BJ (cell line): ENCODE measurements at regions not wholly inside any gene's neighbourhood (a gene's known extent, or its start where the extent isn't known, plus 50 kb on each side); places are given as distances from the start of the nearest gene placed in this dataset.

Experiments used
- CTCF ChIA-PET: fragments of 350-600 bp; formaldehyde crosslinking; extraction: SDS; loops from one replicate; lab custom pipeline; 2021; ENCODE audit warnings: antibody characterized with exemption, inconsistent platforms; lab: Yijun Ruan, JAX
- POLR2A ChIA-PET: fragments of 300-600 bp; sonication (Branson Sonifier 250); formaldehyde crosslinking; extraction: SDS; loops from one replicate; lab custom pipeline; 2021; ENCODE audit warnings: antibody characterized with exemption; lab: Charles Lee
- DNase-seq: peaks from one replicate; pipeline ENCODE4 v3.0.0-alpha.2; 2011; ENCODE audit warnings: low read depth
- H3K27me3 ChIP-seq: 2 replicates; pipeline ENCODE4 v1.6.0; 2011; ENCODE audit warnings: low read length; ENCODE audit not compliant: control insufficient read depth, insufficient read depth
- H3K36me3 ChIP-seq: 2 replicates; pipeline ENCODE4 v1.5.1; 2011; ENCODE audit warnings: low read length; ENCODE audit not compliant: control insufficient read depth, insufficient read depth
- H3K4me3 ChIP-seq: 2 replicates; pipeline ENCODE4 v1.5.1; 2011; ENCODE audit warnings: low read depth, mild to moderate bottlenecking, control low read depth, low read length
- TF ChIP-seq, protein P1 (sequence below): IDR thresholded peaks from 2 replicates; pipeline ENCODE4 v1.5.1; 2011; ENCODE audit warnings: low read depth, mild to moderate bottlenecking, control low read depth, inconsistent platforms, low read length, moderate library complexity; ENCODE audit not compliant: insufficient read depth

DNA sequence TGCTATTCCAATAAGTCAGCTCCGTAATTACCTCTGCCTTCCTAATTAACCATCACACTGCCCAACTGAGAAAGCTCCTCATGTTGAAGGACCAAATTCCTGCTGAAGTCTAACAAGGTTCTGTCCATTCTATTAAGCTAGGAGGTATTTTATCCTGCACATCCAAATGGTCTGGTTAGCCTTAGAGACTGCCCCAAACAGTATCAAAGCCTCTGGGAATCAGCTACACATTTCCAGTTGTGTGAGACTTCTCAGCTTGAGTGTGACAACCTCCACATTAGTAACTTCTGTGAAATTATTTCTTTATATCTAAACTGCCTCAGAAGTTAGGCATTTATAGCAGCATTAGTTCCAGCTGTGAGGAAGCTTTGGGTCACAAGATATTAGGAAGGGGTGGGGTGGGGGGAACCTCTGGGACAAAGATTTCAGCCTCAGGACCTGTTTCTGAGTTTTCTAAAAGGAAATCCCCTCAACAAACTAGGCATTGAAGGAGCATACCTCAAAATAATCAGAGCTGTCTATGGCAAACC, 150.5 kb upstream of the DUSP10 start:
- POLR2A ChIA-PET: no interaction called here
- CTCF ChIA-PET: interaction anchor here (1.5 to 1.6 kb wide), 2 partner anchors 13 to 151 kb away, joined by 3 to 4 read pairs; partner anchors contain the start of gene DUSP10
- Histone ChIP-seq H3K27me3 (no peaks in the 10 kb centered on the region), H3K4me3 (no peak overlapping the region), H3K36me3 (no peaks in the 10 kb centered on the region)
- TF ChIP-seq, protein P1, sequence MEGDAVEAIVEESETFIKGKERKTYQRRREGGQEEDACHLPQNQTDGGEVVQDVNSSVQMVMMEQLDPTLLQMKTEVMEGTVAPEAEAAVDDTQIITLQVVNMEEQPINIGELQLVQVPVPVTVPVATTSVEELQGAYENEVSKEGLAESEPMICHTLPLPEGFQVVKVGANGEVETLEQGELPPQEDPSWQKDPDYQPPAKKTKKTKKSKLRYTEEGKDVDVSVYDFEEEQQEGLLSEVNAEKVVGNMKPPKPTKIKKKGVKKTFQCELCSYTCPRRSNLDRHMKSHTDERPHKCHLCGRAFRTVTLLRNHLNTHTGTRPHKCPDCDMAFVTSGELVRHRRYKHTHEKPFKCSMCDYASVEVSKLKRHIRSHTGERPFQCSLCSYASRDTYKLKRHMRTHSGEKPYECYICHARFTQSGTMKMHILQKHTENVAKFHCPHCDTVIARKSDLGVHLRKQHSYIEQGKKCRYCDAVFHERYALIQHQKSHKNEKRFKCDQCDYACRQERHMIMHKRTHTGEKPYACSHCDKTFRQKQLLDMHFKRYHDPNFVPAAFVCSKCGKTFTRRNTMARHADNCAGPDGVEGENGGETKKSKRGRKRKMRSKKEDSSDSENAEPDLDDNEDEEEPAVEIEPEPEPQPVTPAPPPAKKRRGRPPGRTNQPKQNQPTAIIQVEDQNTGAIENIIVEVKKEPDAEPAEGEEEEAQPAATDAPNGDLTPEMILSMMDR: no peak
- DNase-seq: no peak

GRCh38 chr1:221891708-221892107, 149.8 kb upstream of the DUSP10 start:
- CTCF ChIA-PET: interaction anchor here (1.2 to 1.6 kb wide), 3 partner anchors 13 to 150 kb away, joined by 3 to 7 read pairs (median 4); partner anchors contain the start of gene DUSP10
- POLR2A ChIA-PET: no interaction called here
- Histone ChIP-seq H3K27me3 (no peaks in the 10 kb centered on the region), H3K36me3 (no peaks in the 10 kb centered on the region), H3K4me3 (no peak overlapping the region)
- DNase-seq: no peak
- TF ChIP-seq, protein P1: no peak

GRCh38 chr1:221888801-221889200, 146.9 kb upstream of the DUSP10 start:
- no peaks in the 10 kb centered on the region for H3K27me3 ChIP-seq
- no peaks in the 10 kb centered on the region for H3K36me3 ChIP-seq
- ChIA-PET CTCF (no interaction called here), POLR2A (no interaction called here)
- TF ChIP-seq, protein P1: no peak
- no peak for DNase-seq
- no peak overlapping the region for H3K4me3 ChIP-seq

DNA sequence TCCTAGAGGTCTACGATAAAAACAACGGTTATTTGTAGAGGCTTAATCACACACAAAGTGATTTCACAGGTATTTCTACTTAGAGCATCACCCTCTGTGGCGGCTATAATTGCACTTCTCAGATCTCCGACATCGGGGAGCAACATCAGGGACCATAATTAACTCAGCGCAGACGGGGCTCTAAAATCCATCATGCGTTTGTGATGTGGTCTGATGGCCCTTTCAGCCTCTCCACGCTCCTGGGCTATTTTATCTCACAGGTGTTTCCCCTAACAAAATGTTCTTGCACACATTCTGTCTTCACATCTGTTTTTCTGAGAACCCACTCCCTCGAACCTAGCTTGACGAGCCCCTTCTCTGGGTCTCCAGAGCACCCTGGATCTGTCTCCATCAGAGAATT, 146.3 kb upstream of the DUSP10 start:
- no peaks in the 10 kb centered on the region for H3K36me3 ChIP-seq
- TF ChIP-seq, protein P1: no peak
- POLR2A ChIA-PET: no interaction called here
- CTCF ChIA-PET: no interaction called here
- no peak overlapping the region for H3K4me3 ChIP-seq
- DNase-seq: no peak
- no peaks in the 10 kb centered on the region for H3K27me3 ChIP-seq

DNA sequence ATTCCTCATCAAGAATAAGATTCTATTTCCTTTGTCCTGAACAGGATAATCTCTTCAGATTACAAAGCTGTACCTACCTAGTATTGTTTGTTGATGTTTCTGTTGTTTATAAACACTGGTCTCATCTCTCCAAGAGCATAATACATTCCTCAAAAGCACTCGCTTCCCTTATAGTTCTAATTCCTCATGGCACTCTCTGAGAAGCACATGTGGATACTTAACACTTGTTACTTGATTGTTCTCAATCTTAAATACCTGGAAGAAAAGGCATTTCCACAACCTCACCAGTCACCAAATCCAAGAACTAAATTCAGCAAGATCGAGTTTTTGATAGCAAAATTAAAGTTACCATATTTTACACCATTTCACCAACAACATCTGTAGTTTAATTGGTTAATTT, 145.9 kb upstream of the DUSP10 start:
- no peak for DNase-seq
- Histone ChIP-seq H3K36me3 (no peaks in the 10 kb centered on the region), H3K27me3 (no peaks in the 10 kb centered on the region), H3K4me3 (no peak overlapping the region)
- ChIA-PET POLR2A (no interaction called here), CTCF (no interaction called here)
- TF ChIP-seq, protein P1: no peak
